BLaER1 (cell line): ENCODE measurements at regions not wholly inside any gene's neighbourhood (a gene's known extent, or its start where the extent isn't known, plus 50 kb on each side); places are given as distances from the start of the nearest gene placed in this dataset.
"Not testable (repeated sequence)": the region's sequence is repeated elsewhere in the genome, so short reads cannot be mapped to it uniquely, and the experiment has no call there.

Experiments used
- H3K27ac ChIP-seq: shearing (Covaris generic); formaldehyde crosslinking; 2 replicates; pipeline ENCODE4 v1.8.1; 2022
- H3K27me3 ChIP-seq: shearing (Covaris generic); formaldehyde crosslinking; 2 replicates; pipeline ENCODE4 v1.8.1; 2022
- H3K36me3 ChIP-seq: shearing (Covaris generic); formaldehyde crosslinking; 2 replicates; pipeline ENCODE4 v1.8.1; 2022
- H3K4me1 ChIP-seq: shearing (Covaris generic); formaldehyde crosslinking; 2 replicates; pipeline ENCODE4 v1.8.1; 2022
- H3K4me2 ChIP-seq: shearing (Covaris generic); formaldehyde crosslinking; 2 replicates; pipeline ENCODE4 v1.8.1; 2022
- H3K4me3 ChIP-seq: shearing (Covaris generic); formaldehyde crosslinking; 2 replicates; pipeline ENCODE4 v1.8.1; 2022
- H3K9ac ChIP-seq: shearing (Covaris generic); formaldehyde crosslinking; 2 replicates; pipeline ENCODE4 v1.8.1; 2022
- H3K9me3 ChIP-seq: shearing (Covaris generic); formaldehyde crosslinking; 2 replicates; pipeline ENCODE4 v1.8.1; 2022
- H4K20me1 ChIP-seq: shearing (Covaris generic); formaldehyde crosslinking; 2 replicates; pipeline ENCODE4 v1.8.1; 2022
- Cebpa-rat ChIP-seq: shearing (Covaris generic); IDR thresholded peaks from 2 replicates; pipeline ENCODE4 v1.8.1; 2022

GRCh38 chr7:35853194-35853593, 52.3 kb downstream of the SEPTIN7 start:
- not testable (repeated sequence) for H3K9ac ChIP-seq, H3K4me1 ChIP-seq, H3K27me3 ChIP-seq, H3K27ac ChIP-seq, H3K4me3 ChIP-seq, H3K4me2 ChIP-seq
- peaks cover 39% of the 10 kb centered on the region for H3K9me3 ChIP-seq
- H4K20me1 ChIP-seq, result peaks cover 68% of the 10 kb centered on the region; the same call in 1 of the 2 replicates
- peaks cover 71% of the 10 kb centered on the region for H3K36me3 ChIP-seq

- Histone ChIP-seq H3K27ac (no peak overlapping the region), H4K20me1 (peaks cover 69% of the 10 kb centered on the region), H3K4me3 (no peak overlapping the region), H3K27me3 (no peaks in the 10 kb centered on the region), H3K36me3 (peaks cover 66% of the 10 kb centered on the region), H3K4me1 (no peaks in the 10 kb centered on the region), H3K9ac (no peak overlapping the region), H3K4me2 (no peak overlapping the region), H3K9me3 (peaks cover 40% of the 10 kb centered on the region)
- no peak for TF ChIP-seq Cebpa-rat
These were observed 53.5 kb downstream of the SEPTIN7 start for GRCh38 chr7:35854311-35854710.

GRCh38 chr7:35856175-35856574, 55.3 kb downstream of the SEPTIN7 start:
- no peak overlapping the region for H3K9ac ChIP-seq
- peaks cover 40% of the 10 kb centered on the region for H3K9me3 ChIP-seq
- H3K4me2 ChIP-seq, result no peak overlapping the region
- H4K20me1 ChIP-seq, result peaks cover 69% of the 10 kb centered on the region
- H3K36me3 ChIP-seq, result peaks cover 58% of the 10 kb centered on the region
- no peaks in the 10 kb centered on the region for H3K4me1 ChIP-seq
- no peak overlapping the region for H3K27ac ChIP-seq
- no peak overlapping the region for H3K4me3 ChIP-seq
- TF ChIP-seq Cebpa-rat, result no peak
- no peaks in the 10 kb centered on the region for H3K27me3 ChIP-seq

GRCh38 chr7:35860664-35861063, 59.8 kb downstream of the SEPTIN7 start:
- Histone ChIP-seq H3K36me3 (peaks cover 57% of the 10 kb centered on the region), H3K27me3 (no peaks in the 10 kb centered on the region), H3K4me1 (no peaks in the 10 kb centered on the region), H3K4me3 (no peak overlapping the region), H3K4me2 (no peak overlapping the region), H3K9me3 (peaks cover 14% of the 10 kb centered on the region; the same call in 1 of the 2 replicates), H3K27ac (no peak overlapping the region), H3K9ac (no peak overlapping the region), H4K20me1 (peaks cover 82% of the 10 kb centered on the region)
- no peak for TF ChIP-seq Cebpa-rat

- H3K4me1 ChIP-seq, result no peaks in the 10 kb centered on the region
- H3K4me3 ChIP-seq, result no peak overlapping the region
- no peak overlapping the region for H3K9ac ChIP-seq
- no peak overlapping the region for H3K27ac ChIP-seq
- H3K36me3 ChIP-seq, result peaks cover 70% of the 10 kb centered on the region
- TF ChIP-seq Cebpa-rat, result no peak
- no peak overlapping the region for H3K4me2 ChIP-seq
- no peaks in the 10 kb centered on the region for H3K9me3 ChIP-seq
- H4K20me1 ChIP-seq, result peaks cover 65% of the 10 kb centered on the region
- H3K27me3 ChIP-seq, result no peaks in the 10 kb centered on the region
These were observed 64.4 kb downstream of the SEPTIN7 start for GRCh38 chr7:35865287-35865686.

GRCh38 chr7:35866186-35866585, 65.3 kb downstream of the SEPTIN7 start:
- H3K4me3 ChIP-seq, result no peak overlapping the region
- H3K27ac ChIP-seq, result no peak overlapping the region
- no peak for TF ChIP-seq Cebpa-rat
- H3K4me2 ChIP-seq, result no peak overlapping the region
- H4K20me1 ChIP-seq, result peaks cover 63% of the 10 kb centered on the region
- no peak overlapping the region for H3K9ac ChIP-seq
- H3K9me3 ChIP-seq, result no peaks in the 10 kb centered on the region
- peaks cover 75% of the 10 kb centered on the region for H3K36me3 ChIP-seq
- no peaks in the 10 kb centered on the region for H3K27me3 ChIP-seq
- H3K4me1 ChIP-seq, result no peaks in the 10 kb centered on the region

GRCh38 chr7:35869117-35869516, 68.3 kb downstream of the SEPTIN7 start:
- not testable (repeated sequence) for H3K9ac ChIP-seq, H3K4me2 ChIP-seq, H3K27ac ChIP-seq, H3K4me1 ChIP-seq, H3K27me3 ChIP-seq, H3K9me3 ChIP-seq, H3K4me3 ChIP-seq
- Histone ChIP-seq H3K36me3 (peaks cover 80% of the 10 kb centered on the region), H4K20me1 (peaks cover 49% of the 10 kb centered on the region)

- H3K4me1 ChIP-seq, result no peaks in the 10 kb centered on the region
- H4K20me1 ChIP-seq, result peaks cover 48% of the 10 kb centered on the region
- H3K9me3 ChIP-seq, result no peaks in the 10 kb centered on the region
- H3K36me3 ChIP-seq, result peaks cover 80% of the 10 kb centered on the region
- H3K27ac ChIP-seq, result no peak overlapping the region
- H3K9ac ChIP-seq, result no peak overlapping the region
- no peak for TF ChIP-seq Cebpa-rat
- H3K4me3 ChIP-seq, result no peak overlapping the region
- no peaks in the 10 kb centered on the region for H3K27me3 ChIP-seq
- H3K4me2 ChIP-seq, result no peak overlapping the region
These were observed 69.0 kb downstream of the SEPTIN7 start for GRCh38 chr7:35869810-35870209.

GRCh38 chr7:35871856-35872255, 71.0 kb downstream of the SEPTIN7 start:
- H3K27ac ChIP-seq, result no peak overlapping the region
- no peak overlapping the region for H3K4me2 ChIP-seq
- no peaks in the 10 kb centered on the region for H3K4me1 ChIP-seq
- H3K36me3 ChIP-seq, result peaks cover 67% of the 10 kb centered on the region
- H4K20me1 ChIP-seq, result peaks cover 35% of the 10 kb centered on the region
- no peak overlapping the region for H3K9ac ChIP-seq
- H3K4me3 ChIP-seq, result no peak overlapping the region
- TF ChIP-seq Cebpa-rat, result no peak
- no peaks in the 10 kb centered on the region for H3K27me3 ChIP-seq
- H3K9me3 ChIP-seq, result no peaks in the 10 kb centered on the region

GRCh38 chr7:35874886-35875285, 74.0 kb downstream of the SEPTIN7 start:
- H3K4me1 ChIP-seq, result no peaks in the 10 kb centered on the region
- no peaks in the 10 kb centered on the region for H3K27me3 ChIP-seq
- no peak overlapping the region for H3K4me2 ChIP-seq
- peaks cover 27% of the 10 kb centered on the region for H4K20me1 ChIP-seq
- H3K27ac ChIP-seq, result no peak overlapping the region
- TF ChIP-seq Cebpa-rat, result no peak
- H3K9ac ChIP-seq, result no peak overlapping the region
- H3K9me3 ChIP-seq, result no peaks in the 10 kb centered on the region
- H3K36me3 ChIP-seq, result peaks cover 68% of the 10 kb centered on the region
- no peak overlapping the region for H3K4me3 ChIP-seq

- no peaks in the 10 kb centered on the region for H3K9me3 ChIP-seq
- H3K4me2 ChIP-seq, result no peak overlapping the region
- no peak overlapping the region for H3K4me3 ChIP-seq
- H3K36me3 ChIP-seq, result peaks cover 66% of the 10 kb centered on the region
- TF ChIP-seq Cebpa-rat, result no peak
- H3K9ac ChIP-seq, result no peak overlapping the region
- H3K4me1 ChIP-seq, result no peaks in the 10 kb centered on the region
- H4K20me1 ChIP-seq, result peaks cover 22% of the 10 kb centered on the region
- no peaks in the 10 kb centered on the region for H3K27me3 ChIP-seq
- no peak overlapping the region for H3K27ac ChIP-seq
These were observed 74.4 kb downstream of the SEPTIN7 start for GRCh38 chr7:35875292-35875691.
